ENCODE measurements at regions not wholly inside any gene's neighbourhood (a gene's known extent, or its start where the extent isn't known, plus 50 kb on each side); places are given as distances from the start of the nearest gene placed in this dataset.

DNA sequence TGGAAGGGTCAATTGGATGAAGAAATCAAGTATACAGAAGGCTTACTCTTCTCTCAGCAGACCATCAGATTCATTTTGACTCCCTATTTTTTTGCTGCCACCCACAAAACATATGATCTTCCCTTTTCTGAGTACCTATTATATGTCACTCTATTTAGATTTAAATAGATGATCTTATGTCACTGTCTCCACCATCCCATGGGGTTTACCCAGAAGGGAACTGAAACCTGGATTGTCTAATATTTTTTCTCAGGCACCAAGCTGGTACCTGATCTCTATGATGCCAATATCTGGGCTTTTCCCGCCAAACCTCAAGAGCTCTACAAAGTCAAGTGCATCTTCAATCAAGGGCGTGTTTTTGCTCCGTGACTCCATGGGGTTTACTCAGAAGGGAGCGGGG, 118.7 kb downstream of the GAS1 start:
- BruUV-seq (replicated peaks), result no TSS peak
- no peaks in the 10 kb centered on the region for H3K9me3 ChIP-seq (ENCODE audit: insufficient read depth, low read depth)
- H3F3A ChIP-seq (ENCODE audit: insufficient read depth, low read depth), result no peaks in the 10 kb centered on the region
- no peak for DNase-seq
- H3K36me3 ChIP-seq (ENCODE audit: low read depth), result no peaks in the 10 kb centered on the region
- H2AFZ ChIP-seq, result no peak overlapping the region
- H3K27me3 ChIP-seq (ENCODE audit: insufficient read depth, low read depth), result no peaks in the 10 kb centered on the region
- TF ChIP-seq EZH2 (IDR thresholded peaks at IDR 0.05; ENCODE audit: low read depth) (no peak), CTCF (conservative IDR thresholded peaks at IDR 0.05) (no peak)
- H3K4me1 ChIP-seq (replicated peaks; ENCODE audit: insufficient read depth), result no peaks in the 10 kb centered on the region
- no peak overlapping the region for H3K27ac ChIP-seq
- intact Hi-C loops (cut with micrococcal nuclease; ENCODE audit: unreplicated experiment), result no loop called here
- H3K4me3 ChIP-seq, result no peak overlapping the region
- no peaks in the 10 kb centered on the region for H4K20me1 ChIP-seq (ENCODE audit: insufficient read depth)
- no peaks in the 10 kb centered on the region for H3K79me2 ChIP-seq (ENCODE audit: low read depth)
- H3K9me2 ChIP-seq (ENCODE audit: insufficient read depth), result no peaks in the 10 kb centered on the region; the same call in 1 of the 2 replicates
- H3K4me2 ChIP-seq, result no peak overlapping the region
- ChIA-PET POLR2A (ENCODE audit: unreplicated experiment) (no interaction called here), CTCF (no interaction called here)

DNA sequence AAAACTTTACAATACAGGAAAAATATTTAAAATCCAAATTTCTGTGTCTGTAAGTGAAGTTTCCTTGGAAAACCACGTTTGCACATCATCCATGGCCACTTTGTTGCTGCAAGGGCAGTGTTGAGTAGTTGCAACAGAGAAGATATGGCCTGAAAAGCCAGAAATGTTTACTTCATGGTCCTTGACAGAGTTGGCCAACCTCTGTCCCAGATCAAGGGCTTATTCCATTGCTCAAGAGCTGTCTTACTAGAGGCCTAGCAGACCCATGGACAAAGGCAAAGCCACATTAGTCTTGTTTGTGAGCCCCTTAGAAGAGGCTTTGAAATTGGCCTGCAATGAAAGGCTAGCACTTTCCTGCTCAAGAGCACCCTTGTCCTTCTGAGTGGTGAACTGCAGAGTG, 119.4 kb downstream of the GAS1 start:
- no peak overlapping the region for H3K4me3 ChIP-seq
- H3K79me2 ChIP-seq (ENCODE audit: low read depth), result no peaks in the 10 kb centered on the region
- H3F3A ChIP-seq (ENCODE audit: insufficient read depth, low read depth), result no peaks in the 10 kb centered on the region
- BruUV-seq (replicated peaks), result no TSS peak
- no peak overlapping the region for H2AFZ ChIP-seq
- DNase-seq, result no peak
- H3K36me3 ChIP-seq (ENCODE audit: low read depth), result no peaks in the 10 kb centered on the region
- H3K27ac ChIP-seq, result no peak overlapping the region
- intact Hi-C loops (cut with micrococcal nuclease; ENCODE audit: unreplicated experiment), result no loop called here
- no peak overlapping the region for H3K4me2 ChIP-seq
- H3K9me2 ChIP-seq (ENCODE audit: insufficient read depth), result no peaks in the 10 kb centered on the region; the same call in 1 of the 2 replicates
- POLR2A ChIA-PET (ENCODE audit: unreplicated experiment), result no interaction called here
- no peaks in the 10 kb centered on the region for H3K9me3 ChIP-seq (ENCODE audit: insufficient read depth, low read depth)
- CTCF ChIA-PET, result no interaction called here
- no peaks in the 10 kb centered on the region for H3K4me1 ChIP-seq (replicated peaks; ENCODE audit: insufficient read depth)
- no peaks in the 10 kb centered on the region for H3K27me3 ChIP-seq (ENCODE audit: insufficient read depth, low read depth)
- no peaks in the 10 kb centered on the region for H4K20me1 ChIP-seq (ENCODE audit: insufficient read depth)
- TF ChIP-seq CTCF (conservative IDR thresholded peaks at IDR 0.05), result no peak
- no peak for TF ChIP-seq EZH2 (IDR thresholded peaks at IDR 0.05; ENCODE audit: low read depth)

GRCh38 chr9:86825299-86825698, 122.0 kb downstream of the GAS1 start:
- no peak for DNase-seq
- H3K27me3 ChIP-seq (ENCODE audit: insufficient read depth, low read depth), result no peaks in the 10 kb centered on the region
- POLR2A ChIA-PET (ENCODE audit: unreplicated experiment), result no interaction called here

More at GRCh38 chr9:86825299-86825698, 122.0 kb downstream of the GAS1 start:
- BruUV-seq (replicated peaks), result no TSS peak
- intact Hi-C loops (cut with micrococcal nuclease; ENCODE audit: unreplicated experiment), result no loop called here
- Histone ChIP-seq H2AFZ (no peak overlapping the region), H3K4me2 (no peak overlapping the region), H3K9me2 (ENCODE audit: insufficient read depth) (no peaks in the 10 kb centered on the region), H3K9me3 (ENCODE audit: insufficient read depth, low read depth) (no peaks in the 10 kb centered on the region), H4K20me1 (ENCODE audit: insufficient read depth) (no peaks in the 10 kb centered on the region), H3K4me3 (no peak overlapping the region), H3K79me2 (ENCODE audit: low read depth) (no peaks in the 10 kb centered on the region), H3F3A (ENCODE audit: insufficient read depth, low read depth) (no peaks in the 10 kb centered on the region), H3K4me1 (replicated peaks; ENCODE audit: insufficient read depth) (no peaks in the 10 kb centered on the region), H3K36me3 (ENCODE audit: low read depth) (no peaks in the 10 kb centered on the region), H3K27ac (no peak overlapping the region)
- CTCF ChIA-PET, result no interaction called here
- no peak for TF ChIP-seq EZH2 (IDR thresholded peaks at IDR 0.05; ENCODE audit: low read depth)
- TF ChIP-seq CTCF (conservative IDR thresholded peaks at IDR 0.05), result no peak

Data from PC-9 (cell line).